DOHH2 (cell line): ENCODE measurements at regions not wholly inside any gene's neighbourhood (a gene's known extent, or its start where the extent isn't known, plus 50 kb on each side); places are given as distances from the start of the nearest gene placed in this dataset.

Experiments used
- CTCF ChIP-seq: fragments of 200-600 bp; sonication (generic); IDR thresholded peaks from one replicate; pipeline ENCODE4 v1.5.1; 2014; ENCODE audit warnings: antibody characterized with exemption, mild to moderate bottlenecking, low read depth, low read length; ENCODE audit not compliant: poor library complexity, severe bottlenecking
- EZH2phosphoT487 ChIP-seq: fragments of 200-600 bp; sonication (generic); IDR thresholded peaks from 2 replicates; pipeline ENCODE4 v1.6.1; 2017; ENCODE audit warnings: borderline replicate concordance, mild to moderate bottlenecking, antibody characterized with exemption, low read length, moderate library complexity, mixed read lengths

- TF ChIP-seq CTCF, result no peak
- no peak for TF ChIP-seq EZH2phosphoT487
Observed at GRCh38 chr18:2360861-2361260, 210.4 kb downstream of the METTL4 start.
